ENCODE measurements at regions not wholly inside any gene's neighbourhood (a gene's known extent, or its start where the extent isn't known, plus 50 kb on each side); places are given as distances from the start of the nearest gene placed in this dataset.

DNA sequence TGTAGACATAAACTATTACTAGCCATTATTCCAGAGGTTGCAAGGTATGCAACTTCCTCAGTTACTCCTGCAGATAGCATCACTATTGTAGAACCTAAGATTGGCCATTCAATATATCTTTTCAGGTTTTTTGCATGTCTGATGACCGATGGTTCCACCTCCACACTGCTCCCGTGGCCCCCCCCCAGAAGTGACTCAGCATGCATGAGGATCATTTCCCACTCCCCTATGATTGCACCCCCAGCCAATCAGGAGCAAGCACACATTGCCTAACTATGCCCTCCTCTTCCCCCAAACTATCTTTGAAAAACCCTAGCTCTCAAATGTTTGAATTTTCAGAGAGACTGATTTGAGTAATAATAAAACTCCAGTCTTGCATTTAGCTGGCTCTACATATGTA, 601.4 kb upstream of the TLE4 start:
- TF ChIP-seq, protein P1, sequence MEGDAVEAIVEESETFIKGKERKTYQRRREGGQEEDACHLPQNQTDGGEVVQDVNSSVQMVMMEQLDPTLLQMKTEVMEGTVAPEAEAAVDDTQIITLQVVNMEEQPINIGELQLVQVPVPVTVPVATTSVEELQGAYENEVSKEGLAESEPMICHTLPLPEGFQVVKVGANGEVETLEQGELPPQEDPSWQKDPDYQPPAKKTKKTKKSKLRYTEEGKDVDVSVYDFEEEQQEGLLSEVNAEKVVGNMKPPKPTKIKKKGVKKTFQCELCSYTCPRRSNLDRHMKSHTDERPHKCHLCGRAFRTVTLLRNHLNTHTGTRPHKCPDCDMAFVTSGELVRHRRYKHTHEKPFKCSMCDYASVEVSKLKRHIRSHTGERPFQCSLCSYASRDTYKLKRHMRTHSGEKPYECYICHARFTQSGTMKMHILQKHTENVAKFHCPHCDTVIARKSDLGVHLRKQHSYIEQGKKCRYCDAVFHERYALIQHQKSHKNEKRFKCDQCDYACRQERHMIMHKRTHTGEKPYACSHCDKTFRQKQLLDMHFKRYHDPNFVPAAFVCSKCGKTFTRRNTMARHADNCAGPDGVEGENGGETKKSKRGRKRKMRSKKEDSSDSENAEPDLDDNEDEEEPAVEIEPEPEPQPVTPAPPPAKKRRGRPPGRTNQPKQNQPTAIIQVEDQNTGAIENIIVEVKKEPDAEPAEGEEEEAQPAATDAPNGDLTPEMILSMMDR (IDR thresholded peaks at IDR 0.05): no peak
- TF ChIP-seq POLR2A (IDR thresholded peaks at IDR 0.05) (no peak), EP300 (IDR thresholded peaks at IDR 0.05) (no peak)

Data from ovary (tissue), 3 donors.